ENCODE measurements at regions not wholly inside any gene's neighbourhood (a gene's known extent, or its start where the extent isn't known, plus 50 kb on each side); places are given as distances from the start of the nearest gene placed in this dataset.

DNA sequence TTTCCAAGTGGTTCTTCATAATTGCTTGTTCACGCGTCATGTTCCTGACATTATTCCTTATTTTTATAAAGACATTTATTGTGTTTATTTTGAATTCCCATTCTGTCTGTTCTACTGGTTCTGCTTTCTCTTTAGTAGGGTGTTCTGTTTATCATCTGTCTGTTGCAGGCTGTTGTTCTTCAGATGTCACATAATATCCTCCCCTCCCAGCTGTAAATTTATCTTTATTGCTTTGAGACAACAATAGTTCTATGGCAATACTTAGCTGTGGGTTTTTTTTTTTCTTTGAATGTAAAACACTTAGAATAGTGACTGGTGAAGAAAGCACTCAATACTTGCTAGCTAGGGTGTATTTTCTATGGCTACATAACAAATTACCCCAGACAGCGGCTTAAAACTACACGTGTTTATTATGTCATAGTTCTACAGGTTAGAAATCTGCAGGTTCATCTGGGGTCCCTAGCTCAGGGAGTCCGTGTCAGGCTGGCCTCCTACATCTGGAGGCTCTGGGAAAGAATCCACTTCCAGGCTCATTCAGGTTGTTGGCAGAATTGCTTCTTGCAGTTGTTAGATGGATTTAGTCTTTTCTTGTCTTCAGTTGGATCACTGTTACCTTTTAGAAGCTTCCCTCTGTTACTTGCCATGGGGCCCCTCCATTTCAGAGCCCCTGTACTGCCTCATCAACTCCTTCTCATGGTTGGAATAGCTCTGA, 63.4 kb upstream of the ENPEP start:
- TF ChIP-seq, protein P1, sequence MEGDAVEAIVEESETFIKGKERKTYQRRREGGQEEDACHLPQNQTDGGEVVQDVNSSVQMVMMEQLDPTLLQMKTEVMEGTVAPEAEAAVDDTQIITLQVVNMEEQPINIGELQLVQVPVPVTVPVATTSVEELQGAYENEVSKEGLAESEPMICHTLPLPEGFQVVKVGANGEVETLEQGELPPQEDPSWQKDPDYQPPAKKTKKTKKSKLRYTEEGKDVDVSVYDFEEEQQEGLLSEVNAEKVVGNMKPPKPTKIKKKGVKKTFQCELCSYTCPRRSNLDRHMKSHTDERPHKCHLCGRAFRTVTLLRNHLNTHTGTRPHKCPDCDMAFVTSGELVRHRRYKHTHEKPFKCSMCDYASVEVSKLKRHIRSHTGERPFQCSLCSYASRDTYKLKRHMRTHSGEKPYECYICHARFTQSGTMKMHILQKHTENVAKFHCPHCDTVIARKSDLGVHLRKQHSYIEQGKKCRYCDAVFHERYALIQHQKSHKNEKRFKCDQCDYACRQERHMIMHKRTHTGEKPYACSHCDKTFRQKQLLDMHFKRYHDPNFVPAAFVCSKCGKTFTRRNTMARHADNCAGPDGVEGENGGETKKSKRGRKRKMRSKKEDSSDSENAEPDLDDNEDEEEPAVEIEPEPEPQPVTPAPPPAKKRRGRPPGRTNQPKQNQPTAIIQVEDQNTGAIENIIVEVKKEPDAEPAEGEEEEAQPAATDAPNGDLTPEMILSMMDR (conservative IDR thresholded peaks at IDR 0.05; ENCODE audit: low read length) = no peak
- TF ChIP-seq EZH2phosphoT487 (IDR thresholded peaks at IDR 0.05; ENCODE audit: borderline replicate concordance) = no peak
